GM04504 (cell line): ENCODE measurements at regions not wholly inside any gene's neighbourhood (a gene's known extent, or its start where the extent isn't known, plus 50 kb on each side); places are given as distances from the start of the nearest gene placed in this dataset.

Experiments used
- DNase-seq: peaks from one replicate; pipeline ENCODE4 v3.0.0-alpha.2; 2012; ENCODE audit warnings: low read depth

- no peak for DNase-seq
Observed at GRCh38 chrX:97666890-97667289, 783.2 kb downstream of the RPA4 start.

DNA sequence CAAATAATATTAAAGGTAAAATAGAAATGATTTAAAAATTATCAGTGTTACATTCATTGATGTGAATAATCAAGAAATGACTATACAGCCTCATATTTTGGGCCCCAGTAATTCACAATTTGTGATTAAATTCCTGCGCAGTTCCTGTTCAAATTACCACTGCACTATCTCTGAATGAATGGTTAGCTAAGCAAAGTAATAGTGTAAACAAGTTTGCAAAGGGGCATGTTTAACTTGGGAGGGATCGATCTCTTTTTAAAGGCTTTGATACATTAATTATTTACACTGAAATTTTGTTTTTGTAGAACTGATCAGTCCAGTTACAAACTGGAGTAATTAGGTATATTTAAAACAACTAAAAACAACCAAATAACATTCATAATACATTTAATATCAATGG, 784.4 kb downstream of the RPA4 start:
- DNase-seq: no peak

DNA sequence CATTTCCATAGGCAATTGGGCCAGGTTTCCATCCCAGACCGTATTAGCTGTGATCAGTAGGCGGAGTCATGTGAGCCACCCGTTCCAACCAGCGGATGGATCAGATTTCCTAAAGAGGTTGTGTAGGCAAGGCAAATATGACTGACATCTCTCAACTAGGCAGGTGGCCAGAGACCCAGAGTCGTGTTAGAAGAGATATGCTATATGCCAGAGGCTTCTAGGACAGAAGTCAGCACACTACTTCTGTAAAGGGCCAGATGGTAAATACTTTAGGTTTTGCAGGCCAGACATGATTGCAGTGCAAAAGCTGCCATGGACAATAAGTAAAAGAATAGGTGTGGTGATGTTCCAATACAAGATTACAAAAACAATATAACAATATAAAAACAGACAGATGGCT, 788.4 kb downstream of the RPA4 start:
- no peak for DNase-seq

DNA sequence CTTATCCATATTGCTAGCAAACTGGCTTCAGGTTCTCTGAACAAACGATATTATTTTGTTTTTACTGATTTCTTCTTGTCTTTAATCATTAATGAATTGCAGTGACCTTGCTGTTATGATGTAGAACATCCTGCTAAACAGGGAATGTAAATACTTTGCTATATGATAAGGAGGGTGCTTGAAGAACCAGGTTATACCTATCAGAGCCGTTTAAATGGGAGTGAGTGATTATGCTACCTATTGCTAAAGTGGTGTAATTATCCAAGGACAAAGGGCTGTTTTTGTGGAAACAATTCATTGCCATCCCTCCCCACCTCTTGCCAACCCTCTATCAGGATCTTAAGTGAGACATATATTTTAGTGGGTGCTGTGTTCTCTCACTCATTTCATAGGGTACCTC, 788.9 kb downstream of the RPA4 start:
- DNase-seq: no peak

DNA sequence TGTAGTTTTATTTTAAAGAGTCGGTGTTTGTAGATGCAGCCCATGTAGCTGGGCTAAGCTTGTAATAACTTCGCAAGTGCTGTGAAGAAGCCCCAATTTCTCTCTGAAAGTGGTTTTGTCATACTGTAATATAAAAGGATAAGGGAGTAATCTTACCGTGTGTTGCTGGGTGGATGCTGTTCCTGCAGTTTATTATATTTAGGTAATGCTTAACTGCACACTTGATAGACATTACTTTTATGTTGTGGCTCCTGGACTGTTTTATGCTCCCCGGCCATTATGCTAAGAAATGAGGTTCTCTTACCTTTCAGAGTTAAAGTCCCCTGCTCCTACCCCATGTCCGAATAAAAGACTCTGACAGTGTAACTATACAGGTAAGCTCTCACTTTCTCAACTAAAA, 789.4 kb downstream of the RPA4 start:
- no peak for DNase-seq

GRCh38 chrX:97682991-97683840, 799.5 kb downstream of the RPA4 start:
- DNase-seq: no peak

DNA sequence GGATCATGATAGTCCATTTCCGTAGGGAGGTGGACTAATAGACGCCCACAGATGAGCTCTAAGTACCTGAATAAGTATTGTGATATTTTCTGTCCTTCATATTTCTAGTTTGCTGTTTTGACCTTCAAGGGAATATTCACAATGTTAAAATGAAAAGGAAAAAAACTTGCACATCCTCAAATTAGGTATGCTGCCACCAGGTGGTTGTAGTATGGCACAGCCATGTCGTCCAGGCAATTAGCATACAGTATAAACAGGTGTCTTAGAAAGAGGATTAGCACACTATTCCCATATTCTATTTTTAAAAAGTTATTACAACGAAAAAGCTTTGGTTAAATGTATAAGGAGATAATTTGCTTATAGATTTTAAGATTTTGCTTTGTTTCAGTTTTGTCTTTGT, 802.0 kb downstream of the RPA4 start:
- DNase-seq: no peak

- no peak for DNase-seq
Observed at GRCh38 chrX:97691901-97692455, 808.3 kb downstream of the RPA4 start.

DNA sequence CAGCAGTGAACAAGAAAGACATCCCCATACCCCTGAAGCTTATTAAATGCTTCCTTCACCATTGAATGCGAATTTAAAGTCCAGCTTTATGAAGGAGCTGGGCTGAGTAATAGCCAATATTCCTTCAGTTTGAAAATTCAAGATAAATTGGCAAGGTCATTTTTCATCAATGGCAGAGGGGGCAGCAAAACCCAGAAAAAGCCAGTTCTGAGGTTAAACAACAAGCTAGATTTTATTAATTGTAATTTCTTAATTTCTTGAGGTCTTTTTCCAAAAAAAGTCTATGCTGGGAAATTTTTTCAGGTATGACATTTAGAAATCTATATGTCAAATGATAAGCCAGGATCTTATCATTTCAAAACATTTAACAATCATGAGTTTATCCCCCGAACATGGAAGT, 808.9 kb downstream of the RPA4 start:
- DNase-seq: no peak

DNA sequence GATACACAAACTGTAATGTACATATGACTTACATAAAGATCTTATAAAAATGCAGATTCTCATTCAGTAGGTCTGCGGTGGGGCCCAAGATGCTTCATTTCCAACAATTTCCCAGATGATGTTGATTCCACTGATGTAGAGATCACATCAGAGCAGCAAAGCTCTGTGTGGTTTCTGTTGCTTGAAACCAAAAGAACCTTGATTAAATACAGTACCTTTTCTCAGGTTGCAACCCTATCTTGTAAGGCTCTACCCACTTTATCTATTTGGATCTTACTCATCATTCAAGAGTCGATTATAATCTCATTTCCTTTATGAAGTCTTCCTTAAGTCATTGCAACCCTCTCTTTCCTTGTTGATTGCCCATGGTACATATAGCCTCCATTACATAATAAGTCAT, 816.8 kb downstream of the RPA4 start:
- DNase-seq: no peak

GRCh38 chrX:97704474-97704873, 820.8 kb downstream of the RPA4 start:
- DNase-seq: no peak

GRCh38 chrX:97704881-97705280, 821.2 kb downstream of the RPA4 start:
- no peak for DNase-seq

DNA sequence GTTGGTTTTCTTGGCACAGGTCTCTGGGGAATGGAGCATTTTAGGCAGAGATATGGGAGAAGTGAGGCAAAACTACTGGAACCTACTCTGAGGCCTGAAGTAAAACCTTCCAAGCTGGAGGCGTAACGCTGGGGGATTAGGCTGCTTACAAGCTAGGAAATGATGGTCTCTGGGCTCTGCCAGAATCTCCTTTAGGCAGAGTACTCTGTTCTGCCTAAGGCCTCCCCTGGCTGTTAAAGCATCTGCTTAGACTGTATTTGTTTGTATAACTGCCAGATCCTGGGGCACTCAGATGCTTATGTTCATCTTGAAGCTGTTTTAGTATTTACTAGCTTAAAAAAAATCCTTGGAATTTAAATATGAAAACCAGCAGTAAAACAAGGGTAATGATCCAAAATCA, 822.2 kb downstream of the RPA4 start:
- DNase-seq: peak; percentile 41

DNA sequence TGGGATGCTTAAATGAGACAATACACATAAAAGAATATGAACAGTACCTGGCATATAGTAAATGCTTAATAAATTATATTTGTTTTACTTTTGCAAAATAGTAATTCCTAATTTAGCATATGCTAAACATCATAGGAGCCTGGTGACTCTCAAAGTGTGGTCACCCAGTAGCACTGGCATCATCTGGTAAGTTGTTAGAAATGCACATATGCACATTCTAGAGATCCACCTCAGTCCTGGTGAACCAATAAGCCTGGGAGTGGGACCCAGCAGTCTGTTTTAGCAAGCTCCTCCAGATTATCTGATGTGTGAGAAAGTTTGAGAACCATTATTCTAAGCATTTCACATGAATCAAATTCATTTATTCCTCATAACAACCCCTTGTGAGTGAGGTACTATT, 830.4 kb downstream of the RPA4 start:
- DNase-seq: no peak

- DNase-seq: no peak
Observed at GRCh38 chrX:97728215-97728614, 844.5 kb downstream of the RPA4 start.

DNA sequence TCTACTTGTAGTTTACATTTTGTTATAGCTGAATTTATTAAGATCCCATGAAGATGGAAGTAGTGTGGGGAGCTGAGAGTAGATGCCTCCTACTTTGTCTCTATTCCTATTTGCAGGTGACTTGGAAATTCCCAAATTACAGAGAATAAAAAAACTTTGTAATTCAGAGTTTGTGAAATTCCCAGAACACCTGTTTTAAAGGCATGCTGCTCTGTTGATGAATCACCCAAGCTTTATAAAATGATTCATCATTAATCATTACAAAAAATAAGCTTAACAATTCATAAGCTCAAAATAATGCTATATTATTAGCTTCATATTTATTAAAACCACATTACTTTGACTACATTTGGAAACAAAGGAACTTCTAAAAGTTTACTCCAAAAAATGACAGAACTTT, 856.3 kb downstream of the RPA4 start:
- no peak for DNase-seq

- no peak for DNase-seq
Observed at GRCh38 chrX:97740886-97741285, 857.2 kb downstream of the RPA4 start.

- no peak for DNase-seq
Observed at GRCh38 chrX:97743014-97743413, 859.3 kb downstream of the RPA4 start.

DNA sequence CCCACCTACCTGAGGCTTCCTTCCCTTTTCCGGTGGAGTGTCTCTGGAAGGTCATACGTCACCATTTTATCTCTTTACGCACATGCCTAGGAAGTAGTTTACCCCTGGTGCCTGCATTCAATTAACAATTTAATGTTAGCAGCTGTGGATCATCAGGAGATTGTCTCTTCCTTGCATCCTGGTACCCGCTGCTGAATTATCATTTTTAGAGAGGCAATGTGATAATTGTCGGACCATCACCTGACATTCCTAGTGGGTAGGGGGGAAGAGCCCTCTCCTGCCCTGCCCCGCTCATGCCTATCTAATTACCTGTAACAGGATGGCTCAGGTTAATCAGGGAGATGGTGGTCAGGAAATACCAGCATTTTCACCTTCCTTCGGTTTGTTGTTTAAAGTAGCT, 863.6 kb downstream of the RPA4 start:
- no peak for DNase-seq

DNA sequence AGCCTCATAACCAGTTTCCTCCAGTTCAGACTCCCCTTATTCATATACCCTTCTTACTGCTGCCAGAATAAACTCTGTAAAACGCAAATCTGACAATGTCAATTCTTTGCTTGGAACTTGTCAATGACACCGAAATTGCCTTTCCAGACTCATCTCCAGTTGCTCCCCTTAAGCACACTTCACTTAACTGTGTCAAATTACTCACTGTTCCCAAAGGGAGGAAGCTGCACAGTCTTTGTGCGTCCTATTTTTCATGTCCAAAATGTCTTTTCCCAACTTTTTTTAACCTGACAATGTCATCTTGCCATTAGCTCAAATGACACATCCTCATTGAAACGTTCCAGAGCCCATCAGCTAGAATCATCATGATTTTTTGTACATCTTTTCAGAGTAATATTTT, 867.3 kb downstream of the RPA4 start:
- no peak for DNase-seq

GRCh38 chrX:97751735-97752134, 868.0 kb downstream of the RPA4 start:
- no peak for DNase-seq

GRCh38 chrX:97756879-97757278, 873.2 kb downstream of the RPA4 start:
- no peak for DNase-seq

DNA sequence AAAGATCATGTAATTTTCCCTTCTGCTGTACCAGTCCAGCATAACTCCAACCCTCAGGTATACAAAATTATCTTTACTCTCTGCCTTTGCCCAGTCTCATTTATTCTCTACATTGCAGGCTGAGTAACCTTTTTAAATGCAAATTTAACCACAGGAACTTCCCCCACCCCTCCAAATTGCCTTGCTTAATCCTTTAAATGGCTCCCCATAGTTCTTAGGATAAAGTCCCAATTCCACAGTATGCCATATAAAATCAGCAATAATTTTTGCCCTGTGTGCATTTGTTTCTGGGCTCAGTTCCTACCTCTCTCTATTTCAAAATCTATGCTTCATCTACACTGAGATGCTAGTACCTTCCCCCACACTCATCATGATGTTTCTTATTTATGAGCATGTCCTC, 879.7 kb downstream of the RPA4 start:
- no peak for DNase-seq

DNA sequence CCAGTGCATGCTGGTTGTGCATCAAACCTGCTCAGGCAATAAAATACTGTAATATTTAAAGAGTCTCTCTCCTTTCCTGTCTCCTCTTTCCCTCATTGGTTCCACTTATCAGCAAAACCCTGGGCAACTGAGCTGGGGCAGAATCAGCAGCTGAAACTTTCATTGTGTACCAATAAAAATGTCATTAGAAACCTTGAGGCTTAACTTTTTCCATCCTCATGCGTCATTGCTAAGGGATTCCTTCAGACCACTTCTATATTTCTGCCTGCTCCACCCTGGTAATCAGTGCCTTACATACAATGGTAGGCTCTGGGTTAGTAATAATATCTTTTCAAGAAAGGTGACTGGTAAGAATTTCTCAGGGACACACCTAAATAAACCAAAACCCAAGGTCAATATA, 880.3 kb downstream of the RPA4 start:
- no peak for DNase-seq
